Frontal cortex (tissue), 3 donors: ENCODE measurements at regions not wholly inside any gene's neighbourhood (a gene's known extent, or its start where the extent isn't known, plus 50 kb on each side); places are given as distances from the start of the nearest gene placed in this dataset.
"Not testable (repeated sequence)": the region's sequence is repeated elsewhere in the genome, so short reads cannot be mapped to it uniquely, and the experiment has no call there.

Experiments used
- DNase-seq, 2 donors: peaks; one replicate each; pipeline ENCODE4 v3.0.0; 2012; ENCODE audit warnings: low spot score in 2 of 2
- FAIRE-seq: peaks from 2 replicates; lab custom pipeline; 2012; peaks lifted over from hg19 to GRCh38; lab: Jason Lieb, UNC
- donor health status: control.
- donor health status: control.
- donor health status: control.

- no peak for FAIRE-seq
- DNase-seq = no peak
Observed at GRCh38 chr22:49400941-49401598, 426.6 kb downstream of the BRD1 start.

GRCh38 chr22:49400136-49400940, 427.3 kb downstream of the BRD1 start:
- DNase-seq (no peak), FAIRE-seq (no peak)

GRCh38 chr22:49398646-49399045, 429.0 kb downstream of the BRD1 start:
- no peak for DNase-seq
- FAIRE-seq = no peak

- DNase-seq = no peak
- FAIRE-seq = no peak
Observed at GRCh38 chr22:49398115-49398514, 429.6 kb downstream of the BRD1 start.

GRCh38 chr22:49396817-49397216, 430.9 kb downstream of the BRD1 start:
- no peak for FAIRE-seq
- no peak for DNase-seq

- no peak for FAIRE-seq
Observed at GRCh38 chr22:49395617-49396016, 432.1 kb downstream of the BRD1 start.

GRCh38 chr22:49395062-49395461, 432.6 kb downstream of the BRD1 start:
- FAIRE-seq, DNase-seq: not testable (repeated sequence)

More at GRCh38 chr22:49395617-49396016, 432.1 kb downstream of the BRD1 start:
- no peak for DNase-seq

- DNase-seq (no peak), FAIRE-seq (no peak)
Observed at GRCh38 chr22:49394116-49394785, 433.4 kb downstream of the BRD1 start.

GRCh38 chr22:49393526-49393925, 434.1 kb downstream of the BRD1 start:
- no peak for FAIRE-seq
- no peak for DNase-seq

GRCh38 chr22:49392841-49393510, 434.7 kb downstream of the BRD1 start:
- DNase-seq (no peak), FAIRE-seq (no peak)

GRCh38 chr22:49392247-49392646, 435.4 kb downstream of the BRD1 start:
- no peak for DNase-seq
- no peak for FAIRE-seq

GRCh38 chr22:49391436-49391835, 436.2 kb downstream of the BRD1 start:
- DNase-seq (no peak), FAIRE-seq (no peak)

GRCh38 chr22:49390954-49391353, 436.7 kb downstream of the BRD1 start:
- no peak for DNase-seq
- peak; percentile 94 for FAIRE-seq

GRCh38 chr22:49383909-49384308, 443.8 kb downstream of the BRD1 start:
- FAIRE-seq, DNase-seq: not testable (repeated sequence)

GRCh38 chr22:49382451-49382735, 445.3 kb downstream of the BRD1 start:
- DNase-seq (no peak), FAIRE-seq (no peak)

- no peak for FAIRE-seq
- DNase-seq = no peak
Observed at GRCh38 chr22:49381595-49382450, 445.9 kb downstream of the BRD1 start.

GRCh38 chr22:49380828-49381114, 446.9 kb downstream of the BRD1 start:
- DNase-seq (no peak), FAIRE-seq (no peak)

GRCh38 chr22:49380095-49380827, 447.4 kb downstream of the BRD1 start:
- FAIRE-seq = no peak
- no peak for DNase-seq

- no peak for DNase-seq
- no peak for FAIRE-seq
Observed at GRCh38 chr22:49377306-49377705, 450.4 kb downstream of the BRD1 start.
